MCF 10A (cell line): ENCODE measurements at regions not wholly inside any gene's neighbourhood (a gene's known extent, or its start where the extent isn't known, plus 50 kb on each side); places are given as distances from the start of the nearest gene placed in this dataset.

ENCODE experiments used
- BruUV-seq: library from RNA; stranded (reverse); fragments of 400-500 nt; replicated peaks from 2 replicates; lab custom pipeline; 2021; lab: Mats Ljungman, UMichigan
- CTCF ChIA-PET: fragments of 300-600 bp; sonication (Branson Sonifier 250); formaldehyde crosslinking; extraction: SDS; loops from one replicate; lab custom pipeline; 2021; ENCODE audit warnings: antibody characterized with exemption, inconsistent platforms; lab: Yijun Ruan, JAX
- POLR2A ChIA-PET: fragments of 300-600, 350-650 bp; sonication (Branson Sonifier 250); formaldehyde crosslinking; extraction: SDS; loops from one replicate; lab custom pipeline; 2020; ENCODE audit warnings: antibody characterized with exemption, inconsistent platforms; lab: Yijun Ruan, JAX
- DNase-seq: peaks from one replicate; pipeline ENCODE4 v3.0.0-alpha.2; 2018; ENCODE audit not compliant: unreplicated experiment
- H3K27ac Mint-ChIP-seq: one replicate; pipeline ENCODE4 v1.8.0; 2022; ENCODE audit warnings: mild to moderate bottlenecking, low read depth, mixed read lengths; ENCODE audit not compliant: unreplicated experiment
- H3K27me3 Mint-ChIP-seq: one replicate; pipeline ENCODE4 v1.8.0; 2022; ENCODE audit warnings: mixed read lengths; ENCODE audit not compliant: insufficient read depth, unreplicated experiment
- H3K36me3 Mint-ChIP-seq: one replicate; pipeline ENCODE4 v1.8.0; 2022; ENCODE audit warnings: mild to moderate bottlenecking, moderate library complexity, mixed read lengths; ENCODE audit not compliant: insufficient read depth, unreplicated experiment
- H3K4me1 Mint-ChIP-seq: one replicate; pipeline ENCODE4 v1.8.0; 2022; ENCODE audit warnings: mixed read lengths; ENCODE audit not compliant: insufficient read depth, unreplicated experiment
- H3K4me3 Mint-ChIP-seq: one replicate; pipeline ENCODE4 v1.8.0; 2022; ENCODE audit warnings: mild to moderate bottlenecking, moderate library complexity, mixed read lengths; ENCODE audit not compliant: unreplicated experiment
- H3K9me3 Mint-ChIP-seq: one replicate; pipeline ENCODE4 v1.8.0; 2022; ENCODE audit warnings: mixed read lengths; ENCODE audit not compliant: unreplicated experiment
- intact Hi-C: fragments of 100-400 bp; cut with micrococcal nuclease; formaldehyde crosslinking; loops from 2 replicates; pipeline ENCODE4 v1.14.1; 2022
- TF ChIP-seq, protein P1 (sequence below): fragments of 200-600 bp; IDR thresholded peaks from one replicate; pipeline ENCODE4 v1.8.0; 2022; ENCODE audit warnings: antibody characterized with exemption, mild to moderate bottlenecking; ENCODE audit not compliant: unreplicated experiment

DNA sequence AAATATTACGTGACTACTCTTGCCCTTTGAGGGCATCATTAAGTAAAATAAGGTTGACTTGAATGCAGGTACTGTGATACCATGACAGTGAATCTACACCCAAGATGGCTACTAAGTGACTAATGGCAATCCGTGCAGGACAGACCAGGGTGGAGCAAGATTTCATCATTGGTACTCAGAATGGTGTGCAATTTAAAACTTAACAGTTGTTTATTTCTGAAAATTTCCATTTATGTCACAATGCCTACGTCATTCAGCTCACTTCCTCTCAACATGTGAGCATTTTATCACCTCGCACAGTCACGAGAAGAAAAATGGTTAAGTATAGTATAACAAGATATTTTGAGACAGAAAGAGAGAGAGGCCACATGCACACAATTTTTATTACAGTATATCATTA, 50.3 kb upstream of the MET start:
- BruUV-seq = no TSS peak
- no peaks in the 10 kb centered on the region for H3K36me3 Mint-ChIP-seq
- no peaks in the 10 kb centered on the region for H3K27me3 Mint-ChIP-seq
- TF ChIP-seq, protein P1, sequence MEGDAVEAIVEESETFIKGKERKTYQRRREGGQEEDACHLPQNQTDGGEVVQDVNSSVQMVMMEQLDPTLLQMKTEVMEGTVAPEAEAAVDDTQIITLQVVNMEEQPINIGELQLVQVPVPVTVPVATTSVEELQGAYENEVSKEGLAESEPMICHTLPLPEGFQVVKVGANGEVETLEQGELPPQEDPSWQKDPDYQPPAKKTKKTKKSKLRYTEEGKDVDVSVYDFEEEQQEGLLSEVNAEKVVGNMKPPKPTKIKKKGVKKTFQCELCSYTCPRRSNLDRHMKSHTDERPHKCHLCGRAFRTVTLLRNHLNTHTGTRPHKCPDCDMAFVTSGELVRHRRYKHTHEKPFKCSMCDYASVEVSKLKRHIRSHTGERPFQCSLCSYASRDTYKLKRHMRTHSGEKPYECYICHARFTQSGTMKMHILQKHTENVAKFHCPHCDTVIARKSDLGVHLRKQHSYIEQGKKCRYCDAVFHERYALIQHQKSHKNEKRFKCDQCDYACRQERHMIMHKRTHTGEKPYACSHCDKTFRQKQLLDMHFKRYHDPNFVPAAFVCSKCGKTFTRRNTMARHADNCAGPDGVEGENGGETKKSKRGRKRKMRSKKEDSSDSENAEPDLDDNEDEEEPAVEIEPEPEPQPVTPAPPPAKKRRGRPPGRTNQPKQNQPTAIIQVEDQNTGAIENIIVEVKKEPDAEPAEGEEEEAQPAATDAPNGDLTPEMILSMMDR = no peak
- POLR2A ChIA-PET = interaction anchor here (0.9 to 2.6 kb wide), 3 partner anchors 8 to 50 kb away, joined by 3 to 9 read pairs (median 7); no protein-coding TSS in a partner anchor
- H3K9me3 Mint-ChIP-seq = peaks cover 9% of the 10 kb centered on the region
- H3K4me3 Mint-ChIP-seq = no peak overlapping the region
- CTCF ChIA-PET = no interaction called here
- peaks cover 3% of the 10 kb centered on the region for H3K4me1 Mint-ChIP-seq
- DNase-seq = no peak
- intact Hi-C loops = no loop called here
- no peak overlapping the region for H3K27ac Mint-ChIP-seq
